K562 (cell line): ENCODE measurements at regions not wholly inside any gene's neighbourhood (a gene's known extent, or its start where the extent isn't known, plus 50 kb on each side); places are given as distances from the start of the nearest gene placed in this dataset.

Source experiments
- ATAC-seq: fragments of 200-7000 bp; cut with Tn5 transposase; 3 replicates; pipeline ENCODE4 v1.9.1; 2020; ENCODE audit warnings: moderate library complexity
- BruUV-seq: library from RNA; stranded (reverse); fragments of 400-500 nt; replicated peaks from 2 replicates; lab custom pipeline; 2021; lab: Mats Ljungman, UMichigan
- CTCF ChIA-PET: fragments of 300-600 bp; formaldehyde crosslinking; extraction: SDS; loops from one replicate; lab custom pipeline; 2021; ENCODE audit warnings: low intra/inter-chr PET ratio; lab: Yijun Ruan, JAX
- POLR2A ChIA-PET: fragments of 300-600, 350-650 bp; sonication (Branson Sonifier 250); formaldehyde crosslinking; extraction: SDS; loops from one replicate; lab custom pipeline; 2021; ENCODE audit warnings: antibody characterized with exemption, inconsistent platforms; lab: Yijun Ruan, JAX
- DNase-seq, 4 experiments: peaks; one replicate each; pipeline versions ENCODE4 v3.0.0 to v3.0.0-alpha.2; 2011 to 2018; ENCODE audit warnings: low spot score in 3 of 4, mixed read lengths in 3 of 4; ENCODE audit errors: extremely low read depth in 1 of 4
- FAIRE-seq: peaks from 2 replicates; lab custom pipeline; 2011; peaks lifted over from hg19 to GRCh38; lab: Jason Lieb, UNC
- H2AFZ ChIP-seq: 2 replicates; pipeline ENCODE4 v1.6.0; 2011; ENCODE audit warnings: low read depth, low read length, control low read depth, inconsistent platforms
- H3K27ac ChIP-seq: fragments of 200-600 bp; 3 replicates; pipeline ENCODE4 v1.8.0; 2011; ENCODE audit warnings: low read depth, mild to moderate bottlenecking, control low read depth, inconsistent platforms, low read length, moderate library complexity, mixed read lengths; ENCODE audit errors: extremely low read depth
- H3K27me3 ChIP-seq, 2 experiments: fragments of 300-600 bp in 1 of 2; 2 replicates in 1 of 2; 3 replicates in 1 of 2; pipeline versions ENCODE4 v1.6.0 to v1.8.0; 2011; ENCODE audit warnings: inconsistent platforms in 2 of 2, low read length in 2 of 2, mild to moderate bottlenecking in 1 of 2, mixed read lengths in 1 of 2, moderate library complexity in 1 of 2; ENCODE audit not compliant: control insufficient read depth in 2 of 2, insufficient read depth in 2 of 2
- H3K36me3 ChIP-seq: fragments of 300-600 bp; 3 replicates; pipeline ENCODE4 v1.8.0; 2011; ENCODE audit warnings: mild to moderate bottlenecking, low read length, inconsistent platforms; ENCODE audit not compliant: control insufficient read depth, insufficient read depth
- H3K4me1 ChIP-seq, 2 experiments: fragments of 200-600 bp in 1 of 2; replicated peaks in 1 of 2; 2 replicates in 1 of 2; 3 replicates in 1 of 2; pipeline versions ENCODE4 v1.5.1 to v1.8.0; 2011; ENCODE audit warnings: inconsistent platforms in 2 of 2, low read length in 2 of 2, mild to moderate bottlenecking in 1 of 2, mixed read lengths in 1 of 2, moderate library complexity in 1 of 2; ENCODE audit not compliant: control insufficient read depth in 2 of 2, insufficient read depth in 2 of 2
- H3K4me2 ChIP-seq: 2 replicates; pipeline ENCODE4 v1.6.1; 2011; ENCODE audit warnings: low read length, control low read depth, inconsistent platforms, mixed read lengths; ENCODE audit not compliant: insufficient read depth
- H3K4me3 ChIP-seq: fragments of 200-600 bp; sonication (generic), shearing (Covaris generic); 2 replicates; pipeline ENCODE4 v1.5.1; 2016; ENCODE audit warnings: control low read depth, inconsistent platforms
- H3K79me2 ChIP-seq: fragments of 200-600 bp; 3 replicates; pipeline ENCODE4 v1.8.0; 2011; ENCODE audit warnings: low read length, inconsistent platforms; ENCODE audit not compliant: control insufficient read depth, insufficient read depth
- H3K9ac ChIP-seq, 2 experiments: 2 replicates each; pipeline versions ENCODE4 v1.6.0 to v1.6.1; 2011; ENCODE audit warnings: low read depth in 2 of 2, low read length in 2 of 2, control low read depth in 1 of 2, inconsistent platforms in 1 of 2, mild to moderate bottlenecking in 1 of 2, mixed read lengths in 1 of 2; ENCODE audit not compliant: insufficient read depth in 1 of 2
- H3K9me1 ChIP-seq: one replicate; pipeline ENCODE4 v1.6.0; 2011; ENCODE audit warnings: inconsistent platforms, mild to moderate bottlenecking, low read length, moderate library complexity; ENCODE audit not compliant: control insufficient read depth, insufficient read depth
- H3K9me3 ChIP-seq: replicated peaks from 2 replicates; pipeline ENCODE4 v1.5.1; 2011; ENCODE audit warnings: low read depth, low read length, inconsistent platforms; ENCODE audit not compliant: control insufficient read depth, insufficient read depth
- H4K20me1 ChIP-seq: replicated peaks from 2 replicates; pipeline ENCODE4 v1.6.1; 2011; ENCODE audit warnings: low read length, inconsistent platforms, mixed read lengths; ENCODE audit not compliant: control insufficient read depth, insufficient read depth
- ARID3B ChIP-seq: fragments of 250-450 bp; sonication (Bioruptor Pico); IDR thresholded peaks from 2 replicates; pipeline ENCODE4 v1.4.0; 2020; ENCODE audit warnings: borderline replicate concordance
- CHD4 ChIP-seq: fragments of 200-600 bp; sonication (generic); IDR thresholded peaks from 3 replicates; pipeline ENCODE4 v1.6.1; 2012; ENCODE audit warnings: low read depth, mild to moderate bottlenecking, mixed read lengths, low read length, inconsistent platforms; ENCODE audit not compliant: insufficient read depth, insufficient replicate concordance, poor library complexity, severe bottlenecking
- EP300 ChIP-seq: IDR thresholded peaks from 2 replicates; pipeline ENCODE4 v1.6.1; 2012; ENCODE audit warnings: low read length, improper control_type of control experiment
- KDM1A ChIP-seq, 2 experiments: fragments of 450-650 bp; IDR thresholded peaks; 2 replicates each; pipeline ENCODE4 v1.6.1; 2016; ENCODE audit warnings: mild to moderate bottlenecking in 2 of 2
- NFE2 ChIP-seq: IDR thresholded peaks from 2 replicates; pipeline ENCODE4 v1.6.1; 2014; ENCODE audit warnings: antibody characterized with exemption, low read depth
- RB1 ChIP-seq: fragments of 450-650 bp; IDR thresholded peaks from 2 replicates; pipeline ENCODE4 v1.6.1; 2017; ENCODE audit warnings: low read depth, mild to moderate bottlenecking
- ZNF407 ChIP-seq: fragments of 450-650 bp; IDR thresholded peaks from 2 replicates; pipeline ENCODE4 v1.6.1; 2016; ENCODE audit warnings: low read depth
- ZNF445 ChIP-seq: fragments of 250-450 bp; sonication (Bioruptor Pico); IDR thresholded peaks from 2 replicates; pipeline ENCODE4 v1.4.0; 2020; ENCODE audit warnings: low read depth, mild to moderate bottlenecking, moderate library complexity
- ZNF57 ChIP-seq: fragments of 450-650 bp; formaldehyde crosslinking; IDR thresholded peaks from 2 replicates; pipeline ENCODE4 v1.4.0; 2020; ENCODE audit warnings: mild to moderate bottlenecking, moderate library complexity
- WGBS: fragments of 100-300 bp; shearing (Covaris generic); methylation state at CpG from one replicate; pipeline ENCODE4 v1.1.6; 2016; ENCODE audit warnings: low coverage, mixed read lengths; ENCODE audit not compliant: insufficient coverage; ENCODE audit errors: missing lambda C conversion rate; 5-methylcytosine and 5-hydroxymethylcytosine counted together
- in situ Hi-C: fragments of 300-500 bp; cut with MboI; formaldehyde crosslinking; loops from 4 replicates; pipeline ENCODE4 v1.15.0; 2018; ENCODE audit warnings: inconsistent platforms, mixed read lengths
- intact Hi-C: fragments of 100-400 bp; cut with micrococcal nuclease; formaldehyde crosslinking; loops from 2 replicates; pipeline ENCODE4 v1.14.2; 2022

GRCh38 chr14:84465880-84466279 is 1064.1 kb upstream of the FLRT2 start:
- Histone ChIP-seq H4K20me1 (no peaks in the 10 kb centered on the region), H3K9ac (no peak overlapping the region), H3K9me1 (no peaks in the 10 kb centered on the region), H3K79me2 (no peaks in the 10 kb centered on the region), H2AFZ (no peak overlapping the region), H3K27ac (no peak overlapping the region), H3K4me1 (no peaks in the 10 kb centered on the region), H3K36me3 (no peaks in the 10 kb centered on the region), H3K4me2 (no peak overlapping the region)
- DNase-seq (no peak), FAIRE-seq (no peak), ATAC-seq (no peak)
- CTCF ChIA-PET = no interaction called here
- intact Hi-C loops = no loop called here
- BruUV-seq = no TSS peak
- 0% methylated on average over 1 of the region's 1 CpG for WGBS
- in situ Hi-C loops = no loop called here
- POLR2A ChIA-PET = no interaction called here
- TF ChIP-seq RB1 (no peak), ZNF445 (CRISPR knock-in tag) (no peak), CHD4 (no peak), KDM1A (IDR thresholded peaks at IDR 0.05) (no peak), ARID3B (CRISPR knock-in tag) (no peak), ZNF57 (CRISPR knock-in tag) (no peak), NFE2 (no peak), ZNF407 (no peak), EP300 (no peak)
- TF ChIP-seq, all 486 proteins: peak for 0
- Histone ChIP-seq H3K27me3 (no peaks in the 10 kb centered on the region), H3K4me3 (no peak overlapping the region), H3K9me3 (no peaks in the 10 kb centered on the region; the same call in 1 of the 2 replicates)
